ENCODE measurements at regions not wholly inside any gene's neighbourhood (a gene's known extent, or its start where the extent isn't known, plus 50 kb on each side); places are given as distances from the start of the nearest gene placed in this dataset.

- TF ChIP-seq CTCF (conservative IDR thresholded peaks at IDR 0.05; ENCODE audit: low read length), result no peak
- TF ChIP-seq EZH2phosphoT487 (IDR thresholded peaks at IDR 0.05; ENCODE audit: borderline replicate concordance, low read depth, low read length), result no peak
These were observed 944.0 kb downstream of the MAT2B start for GRCh38 chr5:164449460-164449859.
